Right forelimb (tissue), 1 donor: ENCODE measurements at regions not wholly inside any gene's neighbourhood (a gene's known extent, or its start where the extent isn't known, plus 50 kb on each side); places are given as distances from the start of the nearest gene placed in this dataset.
"Not testable (repeated sequence)": the region's sequence is repeated elsewhere in the genome, so short reads cannot be mapped to it uniquely, and the experiment has no call there.

Source experiments
- DNase-seq: peaks from one replicate; pipeline ENCODE4 v3.0.0-alpha.2; 2018

DNA sequence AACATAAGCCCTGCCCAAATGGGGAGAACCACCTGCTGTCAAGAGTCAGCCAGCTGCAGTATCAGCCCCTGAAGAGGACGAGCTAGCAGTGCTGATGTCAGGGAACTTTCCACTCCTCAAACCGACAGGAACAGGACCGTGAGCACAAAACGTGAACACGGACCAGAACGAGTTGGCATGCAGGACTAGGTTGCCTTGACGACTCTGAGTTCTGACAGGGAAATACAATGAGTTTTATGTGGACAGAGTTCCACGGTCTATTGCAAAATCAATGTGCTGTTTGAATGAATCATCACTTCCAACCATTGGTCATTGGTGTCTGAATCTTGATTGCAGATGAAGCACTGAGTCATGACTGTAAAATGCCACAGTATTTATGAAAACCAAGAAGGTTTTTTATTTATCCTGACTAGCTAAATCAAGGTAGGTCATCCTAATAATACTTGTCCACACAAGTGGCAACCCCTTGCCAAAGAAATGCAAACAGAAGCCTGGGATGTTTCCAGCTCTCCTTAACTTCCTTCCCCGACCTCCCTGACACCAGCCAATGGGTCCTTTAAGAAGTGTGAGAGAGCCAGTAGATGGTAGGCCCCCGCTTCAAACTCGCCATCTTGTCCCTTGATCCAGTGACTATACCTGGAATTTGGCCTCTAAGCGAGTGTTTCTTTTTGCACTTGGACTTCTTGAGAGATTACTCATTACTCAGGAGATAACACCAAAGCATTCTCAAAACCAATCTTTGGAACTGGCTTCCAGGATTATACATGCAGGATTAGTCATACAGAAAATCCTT, 119.6 kb downstream of the ASB7 start:
- DNase-seq: peak; percentile 54

DNA sequence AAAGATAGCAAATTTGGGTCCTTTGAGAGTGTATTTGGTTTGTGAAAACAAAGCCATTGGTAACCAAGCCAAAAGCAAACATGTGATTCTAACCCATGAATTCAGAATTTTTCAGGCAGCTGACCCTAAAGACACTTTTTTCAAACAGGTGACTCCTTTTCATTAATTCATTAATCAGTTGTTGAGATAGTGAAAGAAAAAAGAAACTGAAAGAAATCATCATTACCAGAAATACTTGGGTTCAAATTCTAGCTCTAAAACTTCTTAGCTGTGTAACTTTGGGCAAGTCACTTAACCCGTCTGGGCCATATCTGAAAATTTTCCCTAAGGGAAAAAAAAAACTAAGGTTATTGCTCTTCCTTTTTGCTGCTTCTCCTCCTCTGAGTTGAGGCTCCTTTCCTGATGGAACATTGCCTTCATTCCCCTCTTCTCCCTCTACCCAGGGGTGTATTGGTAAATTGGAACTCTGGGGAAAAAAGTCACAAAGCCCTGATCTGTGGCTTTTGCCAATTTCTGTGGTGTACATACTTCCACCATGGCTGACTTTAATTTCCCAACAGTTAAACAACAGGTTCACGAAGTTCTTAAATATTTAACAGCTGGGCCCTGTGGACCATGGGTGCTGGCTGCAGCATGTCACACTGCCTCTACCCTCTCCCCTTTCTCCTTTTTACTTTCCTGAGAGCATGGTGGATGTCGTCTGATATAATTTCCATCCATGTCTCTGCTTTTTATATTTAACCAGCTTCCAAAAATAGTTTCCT, 120.3 kb downstream of the ASB7 start:
- DNase-seq: peak; percentile 32

GRCh38 chr15:100723315-100723801, 121.0 kb downstream of the ASB7 start:
- DNase-seq: peak; percentile 33

GRCh38 chr15:100725121-100726069, 123.0 kb downstream of the ASB7 start:
- peak; percentile 47 for DNase-seq

DNA sequence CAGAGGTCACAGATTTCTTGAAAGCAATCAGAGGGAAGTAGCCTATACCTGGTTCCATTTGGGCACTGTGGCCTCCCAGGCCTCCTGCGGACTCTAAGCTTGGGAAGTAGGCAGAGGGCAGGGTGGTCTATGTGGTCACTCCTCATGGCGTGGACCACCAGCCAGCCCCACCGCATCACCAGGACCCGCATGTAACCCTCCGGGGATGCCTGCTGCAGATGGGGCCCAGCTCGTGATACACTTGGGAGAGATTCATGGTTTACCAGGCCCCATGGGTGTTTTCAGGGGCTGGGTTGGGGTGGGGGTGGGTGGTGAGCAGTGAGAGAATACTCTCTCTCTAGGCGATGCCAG, 123.7 kb downstream of the ASB7 start:
- DNase-seq: peak; percentile 17

DNA sequence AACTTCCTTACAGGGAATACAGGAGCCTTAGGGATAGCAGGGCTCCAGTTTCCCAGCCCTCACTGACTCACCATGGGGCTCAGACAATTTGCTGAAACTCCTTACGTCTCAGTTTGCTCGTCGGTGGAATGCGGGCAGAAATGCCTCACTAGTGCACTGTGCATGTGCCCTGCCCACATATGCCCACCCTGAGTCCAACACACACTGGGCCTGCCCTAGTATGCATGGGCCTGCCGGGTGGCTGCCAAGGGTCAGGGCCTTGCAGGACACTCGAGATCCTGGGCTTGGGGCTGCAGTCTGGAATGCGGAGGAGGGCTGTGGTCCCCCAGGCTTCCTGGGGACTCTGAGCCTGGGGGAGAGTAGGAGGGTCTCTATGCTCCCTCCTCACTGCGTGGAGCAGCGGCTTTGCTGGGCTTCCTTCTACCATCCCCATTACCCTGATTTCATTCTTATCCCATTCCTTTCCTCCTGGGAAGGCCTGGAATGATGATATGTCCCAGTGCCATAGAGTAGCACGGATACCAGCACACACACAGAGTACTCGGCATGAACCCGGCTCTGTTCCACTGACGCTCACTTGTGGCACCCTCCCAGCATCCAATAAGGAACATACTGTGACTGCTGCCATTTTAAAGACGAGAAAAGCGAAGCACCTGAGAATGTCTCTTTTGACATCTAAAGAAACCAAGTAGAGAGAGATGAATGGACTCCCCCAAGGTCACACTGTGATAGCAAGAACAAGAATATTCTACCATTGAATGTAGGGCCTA, 124.2 kb downstream of the ASB7 start:
- peak; percentile 10 for DNase-seq

DNA sequence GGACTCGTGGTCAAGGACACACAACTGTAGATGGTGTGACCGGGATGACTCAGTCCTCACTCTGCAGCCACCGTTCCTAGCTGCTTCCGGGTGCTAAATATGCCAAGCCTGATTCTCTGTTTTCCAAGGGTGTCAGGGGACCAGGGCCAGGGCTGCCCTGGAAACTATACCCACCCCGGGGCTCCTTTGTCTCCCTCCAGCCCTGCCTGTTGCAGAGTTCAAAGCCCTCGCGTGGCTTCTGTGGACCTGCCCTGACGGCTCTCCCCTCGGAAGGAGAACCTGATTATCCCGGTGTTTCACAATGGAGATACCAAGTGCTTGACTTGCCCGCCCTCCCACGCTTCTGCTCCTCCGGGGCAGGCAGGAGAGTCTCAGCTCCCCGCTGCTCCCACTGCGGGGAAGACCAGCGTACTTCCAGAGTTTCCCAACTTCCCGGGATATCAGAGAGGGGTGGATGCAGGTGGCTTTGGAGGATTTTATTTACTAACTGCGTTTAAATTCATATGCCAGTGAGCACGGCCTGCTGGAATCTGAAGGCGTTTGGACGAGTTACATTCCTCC, 125.0 kb downstream of the ASB7 start:
- peak; percentile 26 for DNase-seq

GRCh38 chr15:100728371-100729201, 126.2 kb downstream of the ASB7 start:
- DNase-seq: no peak

DNA sequence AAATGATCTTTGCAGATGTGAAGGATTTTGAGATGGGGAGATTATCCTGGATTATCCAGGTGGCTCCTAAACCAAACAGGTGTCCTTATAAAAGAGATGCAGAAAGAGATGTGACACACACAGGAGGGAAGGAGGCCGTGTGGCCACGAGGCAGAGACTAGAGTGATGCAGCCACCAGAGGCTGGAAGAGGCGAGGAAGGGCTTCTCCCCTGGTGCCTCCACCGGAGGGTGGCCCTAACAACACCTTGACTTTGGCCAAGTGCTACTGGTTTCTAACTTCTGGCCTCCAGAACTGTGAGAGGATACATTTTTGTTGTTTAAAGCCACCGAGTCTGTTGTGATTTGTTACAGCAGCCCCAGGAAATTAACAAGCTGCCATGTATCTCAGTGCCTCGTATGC, 127.1 kb downstream of the ASB7 start:
- DNase-seq: no peak

GRCh38 chr15:100730129-100730528, 127.7 kb downstream of the ASB7 start:
- no peak for DNase-seq

GRCh38 chr15:100730655-100731266, 128.4 kb downstream of the ASB7 start:
- DNase-seq: no peak

DNA sequence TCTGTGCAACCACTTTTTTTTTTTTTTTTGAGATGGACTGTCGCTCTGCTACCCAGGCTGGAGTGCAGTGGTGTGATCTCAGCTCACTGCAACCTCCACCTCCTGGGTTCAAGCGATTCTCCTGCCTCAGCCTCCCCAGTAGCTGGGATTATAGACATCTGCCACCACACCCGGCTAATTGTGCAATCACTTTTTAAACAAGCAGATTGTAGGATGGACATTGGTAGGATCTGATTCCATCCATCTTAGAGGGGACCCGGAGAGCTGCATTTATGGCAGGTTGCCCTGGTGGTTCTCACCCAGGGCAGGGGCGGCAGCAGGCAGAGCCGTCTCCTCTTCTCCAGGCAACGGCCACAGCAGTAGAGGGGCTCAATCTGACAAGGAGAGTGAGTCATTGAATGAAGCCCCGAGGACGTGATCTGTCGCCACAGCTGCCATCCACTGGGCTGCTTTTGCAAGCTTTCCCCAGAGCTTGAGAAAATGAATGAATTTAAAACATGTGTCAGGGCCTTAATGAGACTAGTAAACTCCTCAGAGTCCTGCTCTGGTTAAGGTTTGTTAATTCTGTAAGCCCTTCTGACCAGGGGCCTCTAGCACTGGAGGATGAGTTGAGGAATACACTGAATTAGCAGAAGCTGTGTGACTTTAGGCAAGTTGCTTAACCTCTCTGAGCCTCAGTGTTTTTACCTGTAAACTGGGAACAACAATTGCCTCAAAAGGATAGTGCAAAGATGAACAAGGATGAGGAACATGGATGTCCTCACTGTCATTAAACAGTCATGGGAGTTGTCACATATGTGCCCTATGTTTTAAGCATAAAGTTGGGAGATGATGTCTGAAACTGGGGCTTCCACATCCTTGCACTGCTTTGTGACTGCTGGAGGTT, 129.1 kb downstream of the ASB7 start:
- DNase-seq: no peak

DNA sequence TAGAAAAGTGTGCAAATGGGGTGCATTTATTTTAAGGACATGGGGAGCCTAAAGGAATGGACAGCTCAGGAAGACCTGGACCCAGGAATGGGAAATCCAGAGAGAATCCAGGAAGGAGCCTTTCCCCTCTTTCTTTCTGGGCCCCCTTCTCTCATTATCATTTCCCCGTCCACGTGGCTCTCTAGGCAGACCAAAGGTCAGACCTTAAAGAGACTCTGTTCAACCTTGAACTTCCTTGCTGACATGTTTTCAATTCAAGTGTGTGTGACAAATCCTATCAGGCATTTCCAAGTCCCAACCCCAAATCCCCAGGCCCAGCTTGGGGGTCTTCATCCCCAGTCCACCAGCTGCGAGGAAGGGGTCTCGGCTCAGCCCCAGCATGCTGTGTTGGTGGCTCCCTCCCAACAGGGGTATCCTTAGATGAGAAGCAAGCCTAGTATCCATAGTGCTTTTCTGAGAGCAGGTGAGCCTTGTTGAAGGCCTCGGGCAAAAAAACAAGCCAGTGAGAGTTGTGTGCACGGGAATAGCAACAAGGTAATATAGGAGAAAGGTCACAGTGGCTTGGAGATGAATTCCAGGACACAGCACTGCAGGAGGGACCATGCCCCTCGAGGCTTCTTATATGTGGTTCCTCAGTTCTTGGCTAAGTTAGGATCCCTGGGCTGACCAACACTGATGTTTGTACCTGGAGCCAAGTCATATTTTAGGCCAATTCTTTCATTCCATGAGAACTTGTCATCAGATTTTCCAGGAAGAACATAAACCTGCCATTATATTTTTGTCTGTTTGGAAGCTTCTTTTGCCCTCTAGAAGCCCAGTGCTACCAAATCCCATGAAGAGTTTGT, 130.0 kb downstream of the ASB7 start:
- no peak for DNase-seq

DNA sequence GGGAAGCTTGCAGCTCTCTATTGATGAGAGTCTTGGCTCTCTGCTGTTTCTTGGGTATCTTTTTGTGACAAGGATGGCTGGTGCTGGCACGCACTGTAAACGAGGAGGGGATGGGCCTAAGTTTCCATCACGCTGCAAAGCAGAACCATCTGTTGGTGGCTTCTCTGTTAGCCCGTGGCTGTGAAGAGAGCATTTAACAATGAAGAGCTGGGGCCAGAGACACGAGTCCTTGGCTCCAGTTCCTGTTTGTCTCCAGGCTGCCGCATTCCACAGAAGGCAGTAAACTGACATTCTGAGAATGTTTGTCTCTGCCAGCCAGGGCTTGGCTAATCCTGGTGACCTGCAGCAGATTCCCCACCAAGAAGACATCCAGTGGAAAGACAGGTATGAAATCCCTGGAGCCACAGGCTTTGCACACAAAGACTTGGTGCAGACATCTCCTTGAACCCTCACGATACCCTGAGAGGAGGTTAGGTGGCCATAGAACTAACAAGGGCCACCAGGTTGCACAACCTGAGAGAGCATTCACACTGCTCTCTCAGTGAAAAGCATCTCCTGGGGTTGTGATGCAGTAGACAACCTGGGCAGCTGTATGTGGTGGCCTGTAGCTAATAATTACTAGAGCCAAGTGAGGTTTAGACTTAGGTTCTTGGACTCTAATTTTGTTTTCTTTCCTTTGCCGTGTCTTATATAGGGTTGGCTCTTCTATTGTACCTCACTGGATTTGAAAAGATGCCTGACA, 130.9 kb downstream of the ASB7 start:
- no peak for DNase-seq

- not testable (repeated sequence) for DNase-seq
Observed at GRCh38 chr15:100733843-100734185, 131.4 kb downstream of the ASB7 start.

DNA sequence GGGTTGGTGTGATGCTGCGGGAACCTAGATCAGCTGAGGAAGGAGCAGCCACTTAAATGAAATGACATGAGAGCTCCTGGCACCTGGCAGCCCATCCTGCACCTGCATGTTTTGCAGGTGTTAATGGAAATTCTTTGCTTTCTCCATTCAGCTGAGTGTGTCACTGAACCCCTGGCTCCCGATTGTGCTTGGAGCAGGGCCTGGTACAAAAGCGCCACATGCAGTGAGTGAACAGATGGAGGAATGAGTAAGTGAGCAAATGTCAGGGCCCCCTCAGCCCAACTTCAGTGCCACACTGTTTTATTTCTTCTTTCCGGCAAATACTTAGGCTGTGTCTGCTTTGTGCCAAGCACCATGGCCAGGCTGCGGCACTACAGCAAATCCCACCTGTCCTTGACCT, 132.2 kb downstream of the ASB7 start:
- DNase-seq: no peak

- no peak for DNase-seq
Observed at GRCh38 chr15:100735129-100736053, 133.0 kb downstream of the ASB7 start.
